ENCODE measurements at regions not wholly inside any gene's neighbourhood (a gene's known extent, or its start where the extent isn't known, plus 50 kb on each side); places are given as distances from the start of the nearest gene placed in this dataset.
A peak's percentile ranks its signal among the peaks of the same experiment; 100 is the strongest.

DNA sequence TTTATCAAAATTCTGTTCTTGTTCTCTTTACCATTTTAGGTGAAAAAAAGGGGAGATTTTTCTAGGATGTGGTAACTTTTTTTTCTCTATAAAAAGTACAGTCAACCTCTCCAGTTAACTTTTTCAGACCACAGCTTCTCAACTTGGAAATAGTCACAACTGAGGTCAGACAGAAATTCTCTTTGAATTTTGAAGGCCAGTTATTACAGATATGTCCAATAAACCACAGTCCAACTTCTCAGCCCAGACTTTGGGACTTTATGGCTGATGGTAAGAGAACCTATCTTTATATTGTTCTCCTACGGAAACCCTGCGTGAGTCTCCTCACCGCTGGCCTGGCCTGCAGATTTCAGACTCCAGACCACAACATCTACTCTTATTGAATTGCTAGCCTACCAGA is 176.7 kb downstream of the DACT1 start:
- no peak for DNase-seq (ENCODE audit: low read depth)

DNA sequence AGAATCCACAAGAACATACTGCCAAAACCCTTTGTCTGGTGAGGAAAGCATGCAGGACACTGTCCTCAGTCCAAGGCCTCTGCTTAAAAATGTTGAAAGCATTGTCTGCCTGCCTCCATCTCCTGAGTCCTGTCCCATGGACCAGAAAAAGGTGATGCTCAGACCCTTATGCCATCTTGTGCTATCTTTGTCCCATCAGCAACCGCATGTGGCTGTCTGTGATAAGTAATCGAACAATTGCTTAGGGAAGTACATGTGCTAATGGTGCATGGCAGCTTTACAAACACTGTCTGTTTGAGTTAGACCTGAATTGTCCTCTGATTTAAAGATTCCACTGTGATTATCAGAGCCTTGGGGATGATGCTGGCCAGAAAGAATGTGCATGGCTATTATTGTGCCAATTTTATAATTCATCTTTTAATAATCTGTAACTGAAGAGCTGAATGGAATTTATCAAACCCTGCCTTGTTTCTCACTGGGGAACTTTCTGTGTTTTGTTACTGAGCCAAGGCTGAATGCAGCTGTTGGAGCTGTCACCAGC is 177.5 kb downstream of the DACT1 start:
- DNase-seq (ENCODE audit: low read depth): no peak

- no peak for DNase-seq (ENCODE audit: low read depth)
Observed at GRCh38 chr14:58815794-58816193, 178.0 kb downstream of the DACT1 start.

DNA sequence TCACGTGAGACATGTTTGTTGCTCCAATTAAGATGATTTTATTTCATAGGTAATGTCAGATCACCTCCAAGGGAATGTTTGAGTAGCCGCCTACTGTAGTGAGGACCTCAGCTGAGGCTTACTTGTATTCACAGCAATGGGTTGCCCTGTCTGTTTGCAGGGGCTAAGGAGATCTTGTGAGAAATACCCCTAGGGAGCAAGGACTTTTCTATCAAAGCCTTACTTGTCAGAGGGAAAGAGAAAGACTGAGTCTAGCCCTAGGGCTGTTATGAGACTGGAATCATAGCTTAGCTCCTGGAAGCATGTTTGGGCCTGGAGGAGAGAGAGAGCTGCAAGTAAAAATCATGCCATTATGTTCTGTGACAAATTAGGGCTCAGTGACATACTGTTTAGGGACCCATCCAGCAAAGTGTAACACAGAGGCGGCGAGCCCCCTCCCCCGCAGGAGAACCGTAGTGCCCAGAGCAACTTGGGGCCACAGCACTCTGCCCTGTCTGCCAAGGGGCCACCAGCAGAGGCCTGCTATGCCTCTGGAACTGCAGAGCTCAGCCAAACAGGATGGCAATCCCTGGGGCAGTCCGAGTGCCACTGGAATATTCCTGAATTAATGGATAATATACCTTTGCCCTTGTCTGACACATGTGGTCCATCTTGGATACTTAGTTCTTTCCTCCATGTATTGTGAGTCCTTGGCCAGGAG is 178.8 kb downstream of the DACT1 start:
- DNase-seq (ENCODE audit: low read depth): no peak

DNA sequence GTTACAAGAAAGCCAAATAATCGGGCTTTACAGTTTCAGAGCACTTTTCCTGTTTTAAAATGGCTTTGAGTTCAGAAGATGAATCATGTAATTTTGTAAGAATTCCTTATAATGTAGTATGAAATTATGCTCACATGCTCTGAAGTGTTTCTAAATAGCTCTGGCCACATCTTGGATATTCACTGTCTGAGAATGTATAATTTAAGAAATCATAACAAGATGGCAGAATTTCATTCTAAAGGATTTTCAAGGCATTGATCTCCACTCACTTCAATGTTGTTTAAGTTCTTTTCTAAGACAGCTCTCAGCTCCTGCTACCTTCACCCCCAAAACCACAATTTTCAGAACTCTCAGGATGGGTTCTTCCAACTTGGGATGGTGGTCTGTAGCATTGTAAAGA is 180.1 kb downstream of the DACT1 start:
- DNase-seq (ENCODE audit: low read depth): peak; percentile 73

- DNase-seq (ENCODE audit: low read depth): no peak
Observed at GRCh38 chr14:58820032-58820431, 182.3 kb downstream of the DACT1 start.

DNA sequence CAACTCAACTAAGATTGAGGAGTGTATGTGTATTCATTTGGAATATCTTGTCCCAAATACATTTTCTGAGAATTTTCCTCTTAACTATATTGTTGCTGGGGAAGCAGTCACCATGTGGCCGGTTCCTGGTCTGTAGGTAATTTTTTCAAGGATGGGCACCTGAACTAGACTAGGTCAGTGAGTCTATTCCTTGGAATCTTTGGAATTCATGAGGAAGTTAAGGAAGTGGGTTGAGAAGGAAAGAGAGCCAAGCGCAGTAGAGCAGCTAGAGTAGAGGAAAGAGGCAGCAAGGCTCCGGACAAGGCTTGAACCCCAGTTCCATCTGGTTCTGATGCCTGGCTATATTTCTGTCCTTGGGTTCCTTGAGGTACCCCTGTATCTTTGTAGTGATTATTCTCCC is 183.7 kb downstream of the DACT1 start:
- DNase-seq (ENCODE audit: low read depth): no peak

DNA sequence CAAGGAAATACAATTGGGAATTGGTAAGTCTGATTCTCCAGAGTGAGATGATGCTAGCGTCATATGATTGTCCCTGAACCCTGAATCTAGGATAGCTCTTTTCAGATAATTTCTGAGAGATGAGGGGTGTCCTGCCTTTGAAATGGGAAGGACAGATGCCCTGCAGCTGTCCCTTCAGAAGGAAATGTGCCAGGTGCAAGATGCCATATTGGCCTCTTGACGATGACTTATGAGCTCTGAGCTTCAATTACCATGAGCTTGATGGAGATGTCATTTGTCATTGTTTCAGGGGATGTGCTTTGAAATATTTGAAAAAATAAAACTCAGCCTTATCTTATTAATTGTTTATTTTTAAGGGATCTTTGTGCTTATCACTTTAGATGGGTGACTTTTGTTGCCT is 185.1 kb downstream of the DACT1 start:
- DNase-seq (ENCODE audit: low read depth): no peak

DNA sequence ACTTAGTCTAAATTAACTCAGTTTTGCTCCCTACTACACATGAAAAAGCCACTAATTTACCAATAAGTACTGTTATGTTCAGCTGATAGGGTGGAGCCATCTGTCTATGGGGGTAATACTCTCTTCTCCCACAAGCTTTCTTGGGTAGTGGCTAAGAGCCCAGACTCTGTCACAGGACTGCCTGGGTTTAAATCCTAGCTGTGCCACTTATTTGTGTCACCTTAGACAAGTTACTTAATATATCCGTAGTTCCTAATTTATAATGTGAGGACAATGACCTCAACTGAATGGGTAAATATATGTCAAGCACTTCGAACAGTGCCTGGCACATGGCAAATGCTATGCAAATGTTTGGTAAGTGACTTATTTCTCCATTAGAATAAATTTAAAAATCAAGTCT is 185.6 kb downstream of the DACT1 start:
- DNase-seq (ENCODE audit: low read depth): no peak

DNA sequence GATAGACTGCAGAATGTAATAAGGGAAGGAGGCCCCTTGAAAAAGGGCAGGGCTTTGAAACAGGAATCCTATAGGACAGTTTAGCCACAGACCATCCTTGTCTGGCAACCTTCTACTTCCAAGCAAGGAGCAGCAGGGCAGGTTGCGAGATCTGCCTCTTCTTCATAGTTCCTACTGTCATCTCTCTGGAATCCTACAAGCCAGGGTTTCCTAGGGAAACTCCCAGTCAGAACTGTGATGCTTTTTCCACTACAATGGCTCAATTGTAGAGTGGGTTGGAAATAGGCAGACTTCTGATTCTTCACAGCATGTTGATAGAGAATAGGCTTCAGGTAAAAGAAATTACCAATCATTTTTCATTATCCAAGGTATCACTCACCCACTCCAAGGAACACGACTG is 186.3 kb downstream of the DACT1 start:
- no peak for DNase-seq (ENCODE audit: low read depth)

GRCh38 chr14:58824796-58825195 is 187.0 kb downstream of the DACT1 start:
- DNase-seq (ENCODE audit: low read depth): no peak

GRCh38 chr14:58825606-58826005 is 187.8 kb downstream of the DACT1 start:
- DNase-seq (ENCODE audit: low read depth): no peak

DNA sequence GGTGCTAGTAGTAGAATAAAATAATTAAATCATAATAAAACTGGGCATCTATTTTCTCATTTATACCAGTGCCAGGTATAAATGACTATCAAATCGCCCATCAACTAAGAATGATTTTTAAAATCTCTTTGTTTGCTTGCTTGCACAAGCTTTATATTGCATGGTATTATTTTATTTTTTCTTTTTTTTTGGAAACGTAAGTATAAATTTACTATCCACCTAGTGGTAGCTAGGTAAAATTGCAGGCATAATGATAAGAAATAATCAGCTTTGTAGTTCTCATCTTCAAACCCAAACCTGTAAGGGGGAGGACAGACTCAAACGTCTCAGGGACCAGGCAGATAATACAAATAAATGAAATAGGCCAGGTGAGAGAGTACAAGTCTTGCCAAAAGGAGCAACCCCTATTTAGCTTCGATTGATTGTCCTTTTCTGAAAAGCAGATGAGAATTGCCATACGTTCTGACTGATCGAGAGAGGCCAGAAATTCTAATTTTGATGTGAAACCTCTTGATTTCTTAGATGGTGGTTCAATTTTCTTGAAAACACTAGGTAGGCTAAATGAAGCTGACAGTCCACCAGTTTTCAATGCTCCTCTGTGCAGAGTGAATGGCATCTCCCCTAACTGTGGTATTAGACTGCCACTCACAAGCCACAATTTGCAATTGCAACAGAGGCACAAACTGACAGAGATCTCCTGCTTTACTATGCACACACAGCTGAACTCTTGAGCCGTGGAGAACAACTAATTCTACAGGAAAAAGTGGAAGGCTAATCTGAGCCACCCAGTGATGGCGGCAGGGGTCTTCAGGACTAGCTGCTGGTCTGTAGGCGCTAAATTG is 189.3 kb downstream of the DACT1 start:
- no peak for DNase-seq (ENCODE audit: low read depth)

DNA sequence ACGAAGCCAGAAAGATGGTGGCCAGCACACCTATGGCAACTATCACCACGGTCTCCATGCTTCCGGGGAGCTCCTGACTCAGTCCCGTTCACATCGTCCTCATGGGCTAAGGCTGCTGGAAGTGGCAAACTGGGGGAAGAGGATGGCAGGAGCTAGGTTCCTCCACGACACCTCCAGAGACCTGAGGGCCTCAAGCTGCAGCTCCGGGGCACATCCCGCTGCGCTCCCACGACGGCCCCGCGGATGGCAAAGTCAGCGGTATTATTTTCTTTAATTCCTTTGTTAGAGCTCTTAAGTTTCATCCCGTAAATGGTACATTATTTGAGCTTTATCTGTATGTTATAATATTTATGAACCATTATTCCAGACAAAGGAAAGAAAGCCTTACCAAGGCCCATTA is 190.5 kb downstream of the DACT1 start:
- no peak for DNase-seq (ENCODE audit: low read depth)

DNA sequence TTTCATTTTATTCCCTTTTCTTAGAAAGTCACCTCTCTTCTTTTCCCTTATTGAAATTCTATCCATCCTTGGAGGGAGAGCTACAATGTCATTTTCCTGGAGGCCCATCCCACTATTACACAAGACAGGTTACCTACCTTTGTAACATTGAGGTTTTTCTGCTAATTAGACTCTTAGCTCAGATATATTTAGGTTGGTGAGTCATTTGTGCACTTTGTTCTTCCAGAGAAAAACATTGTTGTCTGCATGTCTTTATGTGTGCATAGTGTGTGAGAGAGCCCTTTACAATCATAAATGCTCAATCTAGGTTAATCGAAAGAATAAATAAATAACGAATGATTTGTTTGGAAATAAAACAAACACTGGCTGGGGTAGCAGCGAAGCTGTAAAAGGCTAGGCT is 191.8 kb downstream of the DACT1 start:
- no peak for DNase-seq (ENCODE audit: low read depth)

DNA sequence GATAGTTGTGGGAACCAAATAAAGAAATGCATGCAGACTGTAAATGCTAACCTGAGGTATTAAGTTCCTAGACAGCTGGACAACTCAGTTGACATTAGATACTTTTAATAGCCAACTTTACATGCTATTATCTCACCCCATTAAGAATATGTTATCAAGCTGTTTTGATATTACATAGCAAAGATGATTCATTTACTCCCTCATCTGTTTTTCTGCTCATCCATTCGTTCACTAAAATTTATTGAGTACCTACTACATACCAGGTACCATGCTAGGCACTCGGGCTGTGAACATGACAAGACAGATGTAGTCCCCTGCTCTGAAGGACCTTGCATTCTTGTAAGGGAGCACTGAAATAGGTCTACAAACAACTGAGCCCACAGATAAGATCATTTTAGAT is 192.4 kb downstream of the DACT1 start:
- no peak for DNase-seq (ENCODE audit: low read depth)

- DNase-seq (ENCODE audit: low read depth): no peak
Observed at GRCh38 chr14:58832095-58832521, 194.3 kb downstream of the DACT1 start.

- DNase-seq (ENCODE audit: low read depth): no peak
Observed at GRCh38 chr14:58833634-58834378, 196.0 kb downstream of the DACT1 start.

DNA sequence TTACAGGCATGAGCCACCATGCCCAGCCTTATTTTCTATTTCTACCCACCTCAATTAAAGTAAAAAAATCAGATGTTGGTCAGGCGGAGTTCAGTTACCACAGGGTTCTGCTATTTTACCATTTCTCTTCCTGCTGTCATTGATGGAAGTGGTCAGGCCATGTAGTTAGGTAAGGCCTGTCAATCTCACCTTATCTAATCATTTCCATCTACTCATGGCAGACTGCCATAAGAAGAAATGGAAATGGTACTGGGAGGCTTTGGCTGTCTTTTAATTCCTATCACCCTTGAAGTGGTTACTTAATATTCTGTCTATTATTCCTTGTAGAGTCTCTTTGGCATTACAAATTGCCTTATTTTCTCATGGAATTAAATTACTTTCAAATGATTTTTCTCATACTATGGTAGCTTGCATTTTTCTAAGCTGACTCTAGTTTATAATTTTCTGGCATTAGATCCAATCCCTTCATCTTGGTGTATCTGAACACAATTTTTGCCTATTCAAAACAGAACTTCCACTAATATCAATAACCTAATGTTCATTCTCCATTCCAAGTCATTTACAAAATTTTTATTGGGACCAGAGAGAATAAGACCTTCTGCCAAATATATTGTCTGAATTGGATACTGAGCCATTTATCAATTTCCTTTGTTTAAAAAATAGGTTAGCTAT is 198.7 kb downstream of the DACT1 start:
- DNase-seq (ENCODE audit: low read depth): no peak

GRCh38 chr14:58839233-58839632 is 201.5 kb downstream of the DACT1 start:
- no peak for DNase-seq (ENCODE audit: low read depth)

DNA sequence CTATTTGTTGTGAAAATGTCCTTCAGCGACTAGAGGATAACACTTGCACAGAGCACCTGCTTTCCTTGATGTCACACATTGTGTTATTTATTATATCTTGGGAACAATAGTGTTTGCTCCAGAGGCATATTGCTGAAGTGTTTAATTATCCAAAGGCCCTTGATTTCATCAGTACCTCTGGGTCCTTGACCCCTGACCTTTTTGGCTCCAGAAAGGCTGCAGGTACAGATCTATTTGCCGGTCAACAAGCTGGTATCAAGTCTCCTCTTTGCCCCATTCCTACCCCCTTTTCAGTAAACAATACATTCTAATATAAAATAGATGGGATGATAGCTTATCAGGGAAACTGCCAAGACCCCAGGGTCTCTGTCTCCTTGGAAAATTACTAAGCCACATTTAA is 206.8 kb downstream of the DACT1 start:
- no peak for DNase-seq (ENCODE audit: low read depth)
